ENCODE measurements at regions not wholly inside any gene's neighbourhood (a gene's known extent, or its start where the extent isn't known, plus 50 kb on each side); places are given as distances from the start of the nearest gene placed in this dataset.

- H3K9ac ChIP-seq (ENCODE audit: low read length), result no peak overlapping the region
- no peaks in the 10 kb centered on the region for H3K36me3 ChIP-seq (ENCODE audit: low read length)
- H3K4me3 ChIP-seq (ENCODE audit: insufficient read depth, low read length, poor library complexity, severe bottlenecking), result no peak overlapping the region
- H3F3A ChIP-seq (ENCODE audit: insufficient read depth), result no peaks in the 10 kb centered on the region
- H3K9me2 ChIP-seq (replicated peaks; ENCODE audit: insufficient read depth, low read length), result no peaks in the 10 kb centered on the region
- H3K79me2 ChIP-seq (ENCODE audit: insufficient read depth, low read length), result no peaks in the 10 kb centered on the region
- H3K27ac ChIP-seq (ENCODE audit: low read depth, low read length), result no peak overlapping the region
- H4K20me1 ChIP-seq (ENCODE audit: low read depth, low read length), result no peaks in the 10 kb centered on the region
- no peaks in the 10 kb centered on the region for H3K27me3 ChIP-seq (ENCODE audit: low read length)
- no peak overlapping the region for H3K4me2 ChIP-seq (ENCODE audit: low read depth, low read length, poor library complexity, severe bottlenecking)
- H3K9me3 ChIP-seq (ENCODE audit: insufficient read depth, low read length), result no peaks in the 10 kb centered on the region
- H2AFZ ChIP-seq (ENCODE audit: low read depth, low read length, severe bottlenecking), result no peak overlapping the region
- TF ChIP-seq CTCF (IDR thresholded peaks at IDR 0.05; ENCODE audit: insufficient read depth, low read length, poor library complexity, severe bottlenecking) (no peak), EZH2phosphoT487 (conservative IDR thresholded peaks at IDR 0.05; ENCODE audit: low read length) (no peak)
Measured at GRCh38 chr5:176742246-176743105, 67.9 kb upstream of the UNC5A start.

- Histone ChIP-seq H3F3A (ENCODE audit: insufficient read depth) (no peaks in the 10 kb centered on the region), H3K36me3 (ENCODE audit: low read length) (no peaks in the 10 kb centered on the region), H3K27ac (ENCODE audit: low read depth, low read length) (no peak overlapping the region), H3K9me3 (ENCODE audit: insufficient read depth, low read length) (no peaks in the 10 kb centered on the region), H3K4me3 (ENCODE audit: insufficient read depth, low read length, poor library complexity, severe bottlenecking) (no peak overlapping the region), H3K4me2 (ENCODE audit: low read depth, low read length, poor library complexity, severe bottlenecking) (no peak overlapping the region), H3K9me2 (replicated peaks; ENCODE audit: insufficient read depth, low read length) (no peaks in the 10 kb centered on the region), H4K20me1 (ENCODE audit: low read depth, low read length) (no peaks in the 10 kb centered on the region), H2AFZ (ENCODE audit: low read depth, low read length, severe bottlenecking) (no peak overlapping the region), H3K9ac (ENCODE audit: low read length) (no peak overlapping the region), H3K79me2 (ENCODE audit: insufficient read depth, low read length) (no peaks in the 10 kb centered on the region), H3K27me3 (ENCODE audit: low read length) (no peaks in the 10 kb centered on the region)
- TF ChIP-seq CTCF (IDR thresholded peaks at IDR 0.05; ENCODE audit: insufficient read depth, low read length, poor library complexity, severe bottlenecking) (no peak), EZH2phosphoT487 (conservative IDR thresholded peaks at IDR 0.05; ENCODE audit: low read length) (no peak)
Measured at GRCh38 chr5:176743136-176743861, 67.1 kb upstream of the UNC5A start.

- Histone ChIP-seq H3F3A (ENCODE audit: insufficient read depth) (no peaks in the 10 kb centered on the region), H3K4me3 (ENCODE audit: insufficient read depth, low read length, poor library complexity, severe bottlenecking) (no peak overlapping the region), H3K27me3 (ENCODE audit: low read length) (no peaks in the 10 kb centered on the region), H3K9me3 (ENCODE audit: insufficient read depth, low read length) (no peaks in the 10 kb centered on the region), H2AFZ (ENCODE audit: low read depth, low read length, severe bottlenecking) (no peak overlapping the region), H3K79me2 (ENCODE audit: insufficient read depth, low read length) (no peaks in the 10 kb centered on the region), H3K27ac (ENCODE audit: low read depth, low read length) (no peak overlapping the region), H3K36me3 (ENCODE audit: low read length) (no peaks in the 10 kb centered on the region), H3K9ac (ENCODE audit: low read length) (no peak overlapping the region), H3K9me2 (replicated peaks; ENCODE audit: insufficient read depth, low read length) (no peaks in the 10 kb centered on the region), H3K4me2 (ENCODE audit: low read depth, low read length, poor library complexity, severe bottlenecking) (no peak overlapping the region), H4K20me1 (ENCODE audit: low read depth, low read length) (no peaks in the 10 kb centered on the region)
- TF ChIP-seq EZH2phosphoT487 (conservative IDR thresholded peaks at IDR 0.05; ENCODE audit: low read length) (no peak), CTCF (IDR thresholded peaks at IDR 0.05; ENCODE audit: insufficient read depth, low read length, poor library complexity, severe bottlenecking) (no peak)
Measured at GRCh38 chr5:176743868-176744583, 66.3 kb upstream of the UNC5A start.
